Astrocyte (in vitro differentiated cells and primary cell): ENCODE measurements at regions not wholly inside any gene's neighbourhood (a gene's known extent, or its start where the extent isn't known, plus 50 kb on each side); places are given as distances from the start of the nearest gene placed in this dataset.

Experiments
- EZH2 ChIP-seq: IDR thresholded peaks from 2 replicates; pipeline ENCODE4 v1.6.1; 2012; ENCODE audit warnings: mild to moderate bottlenecking, low read length, inconsistent platforms; ENCODE audit not compliant: insufficient read depth
- TF ChIP-seq, protein P1 (sequence below): IDR thresholded peaks from 2 replicates; pipeline ENCODE4 v1.5.1; 2011; ENCODE audit warnings: low read depth, mild to moderate bottlenecking, inconsistent platforms, low read length, moderate library complexity; ENCODE audit not compliant: insufficient read depth

DNA sequence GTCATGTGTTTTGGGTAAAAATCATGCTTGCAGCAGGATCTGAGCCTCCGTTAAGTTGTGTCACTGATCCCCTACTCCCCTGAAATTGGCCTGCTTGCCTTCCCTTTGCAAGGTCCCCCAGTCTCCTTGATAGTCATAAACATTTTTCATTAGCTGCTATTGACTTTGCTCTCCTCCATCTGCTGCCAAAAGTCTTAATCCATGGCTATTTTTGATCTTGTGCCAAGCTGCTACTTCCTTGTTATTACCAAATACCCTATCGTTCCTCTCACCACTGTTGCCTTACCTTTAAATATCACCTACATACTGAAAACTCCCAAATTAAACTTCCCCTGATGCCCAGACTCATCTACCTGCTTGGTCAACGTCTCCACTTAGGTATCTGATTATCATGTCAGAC lies 148.3 kb downstream of the PHLDA1 start:
- TF ChIP-seq, protein P1, sequence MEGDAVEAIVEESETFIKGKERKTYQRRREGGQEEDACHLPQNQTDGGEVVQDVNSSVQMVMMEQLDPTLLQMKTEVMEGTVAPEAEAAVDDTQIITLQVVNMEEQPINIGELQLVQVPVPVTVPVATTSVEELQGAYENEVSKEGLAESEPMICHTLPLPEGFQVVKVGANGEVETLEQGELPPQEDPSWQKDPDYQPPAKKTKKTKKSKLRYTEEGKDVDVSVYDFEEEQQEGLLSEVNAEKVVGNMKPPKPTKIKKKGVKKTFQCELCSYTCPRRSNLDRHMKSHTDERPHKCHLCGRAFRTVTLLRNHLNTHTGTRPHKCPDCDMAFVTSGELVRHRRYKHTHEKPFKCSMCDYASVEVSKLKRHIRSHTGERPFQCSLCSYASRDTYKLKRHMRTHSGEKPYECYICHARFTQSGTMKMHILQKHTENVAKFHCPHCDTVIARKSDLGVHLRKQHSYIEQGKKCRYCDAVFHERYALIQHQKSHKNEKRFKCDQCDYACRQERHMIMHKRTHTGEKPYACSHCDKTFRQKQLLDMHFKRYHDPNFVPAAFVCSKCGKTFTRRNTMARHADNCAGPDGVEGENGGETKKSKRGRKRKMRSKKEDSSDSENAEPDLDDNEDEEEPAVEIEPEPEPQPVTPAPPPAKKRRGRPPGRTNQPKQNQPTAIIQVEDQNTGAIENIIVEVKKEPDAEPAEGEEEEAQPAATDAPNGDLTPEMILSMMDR, result no peak
- no peak for TF ChIP-seq EZH2
